ENCODE measurements at regions not wholly inside any gene's neighbourhood (a gene's known extent, or its start where the extent isn't known, plus 50 kb on each side); places are given as distances from the start of the nearest gene placed in this dataset.

DNA sequence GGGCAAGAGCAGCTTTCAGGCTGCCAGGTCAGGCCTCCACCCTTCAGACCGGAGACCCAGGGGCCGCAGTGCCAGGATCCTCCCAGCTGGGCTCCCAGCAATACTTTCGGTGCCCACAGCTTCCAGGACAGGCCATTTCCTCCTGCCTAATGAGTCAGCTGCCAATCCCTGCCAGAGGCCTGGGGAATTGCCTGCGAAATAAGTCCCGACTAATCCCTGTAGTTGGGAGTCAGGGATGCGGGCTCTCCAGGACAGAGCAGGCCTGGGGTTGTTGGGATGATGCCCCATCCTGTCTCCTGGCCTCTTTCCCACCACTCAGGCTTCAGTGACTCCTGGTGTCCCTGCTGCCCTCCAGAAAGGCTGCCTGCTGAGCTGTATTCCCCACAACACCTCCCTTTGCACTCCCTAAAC is 143.5 kb upstream of the UNC5B start:
- peak; percentile 51; the same call in 1 of the 2 replicates for ATAC-seq
- intact Hi-C loops (cut with micrococcal nuclease) = no loop called here
- Histone ChIP-seq H2AFZ (ENCODE audit: low read depth, low read length, poor library complexity, severe bottlenecking) (no peak overlapping the region), H3K9ac (ENCODE audit: low read length) (no peak overlapping the region), H3K36me3 (ENCODE audit: control insufficient read depth in 1 of 2, insufficient read depth in 2 of 2, low read length in 2 of 2) (no peaks in the 10 kb centered on the region), H3K27ac (ENCODE audit: low read depth, low read length) (no peak overlapping the region; the same call in 1 of the 2 replicates), H3K4me2 (ENCODE audit: low read length) (peak overlapping the region; percentile 13; the same call in 1 of the 2 replicates), H3K4me1 (ENCODE audit: control insufficient read depth in 1 of 2, insufficient read depth in 2 of 2, low read length in 2 of 2) (peaks cover 0 to 9% of the 10 kb centered on the region in 2 experiments; a peak in 2 of 4 replicates), H3K9me2 (ENCODE audit: insufficient read depth) (no peaks in the 10 kb centered on the region), H3K79me2 (ENCODE audit: insufficient read depth, low read length) (no peaks in the 10 kb centered on the region), H3K27me3 (ENCODE audit: insufficient read depth, low read length) (0 out of 2 replicates have a peak, but pooled peaks cover 5% of the 10 kb centered on the region), H3K9me3 (ENCODE audit: control insufficient read depth in 1 of 2, insufficient read depth in 1 of 2, low read depth in 1 of 2, low read length in 2 of 2) (no peaks in the 10 kb centered on the region), H3K4me3 (replicated peaks in 1 of 2; ENCODE audit: low read depth in 1 of 2, low read length in 2 of 2) (no peak overlapping the region), H4K20me1 (ENCODE audit: insufficient read depth) (no peaks in the 10 kb centered on the region)
- RAD21 ChIA-PET (ENCODE audit: low non-redundant PET in 1 of 2, low total read pairs in 2 of 2, uncharacterized antibody in 2 of 2, unreplicated experiment in 2 of 2) = no interaction called here
- DNase-seq (ENCODE audit: low read depth, low spot score) = no peak
- CTCF ChIA-PET = no interaction called here
- TF ChIP-seq YY1 (IDR thresholded peaks at IDR 0.05; ENCODE audit: extremely low read depth, insufficient replicate concordance, low read depth, low read length) = no peak
- no TSS peak for BruUV-seq (replicated peaks)
- POLR2A ChIA-PET = no interaction called here

- H2AFZ ChIP-seq (ENCODE audit: low read depth, low read length, poor library complexity, severe bottlenecking) = no peak overlapping the region
- H3K79me2 ChIP-seq (ENCODE audit: insufficient read depth, low read length) = no peaks in the 10 kb centered on the region
- CTCF ChIA-PET = no interaction called here
- H3K36me3 ChIP-seq (ENCODE audit: control insufficient read depth in 1 of 2, insufficient read depth in 2 of 2, low read length in 2 of 2) = no peaks in the 10 kb centered on the region
- no peaks in the 10 kb centered on the region for H3K9me3 ChIP-seq (ENCODE audit: control insufficient read depth in 1 of 2, insufficient read depth in 1 of 2, low read depth in 1 of 2, low read length in 2 of 2)
- RAD21 ChIA-PET (ENCODE audit: low non-redundant PET in 1 of 2, low total read pairs in 2 of 2, uncharacterized antibody in 2 of 2, unreplicated experiment in 2 of 2) = no interaction called here
- TF ChIP-seq CBX3 (IDR thresholded peaks at IDR 0.05; ENCODE audit: low read depth) (no peak), ELF1 (IDR thresholded peaks at IDR 0.05; ENCODE audit: borderline replicate concordance, low read depth) (no peak), ATF3 (IDR thresholded peaks at IDR 0.05) (no peak)
- TF ChIP-seq, protein P1, sequence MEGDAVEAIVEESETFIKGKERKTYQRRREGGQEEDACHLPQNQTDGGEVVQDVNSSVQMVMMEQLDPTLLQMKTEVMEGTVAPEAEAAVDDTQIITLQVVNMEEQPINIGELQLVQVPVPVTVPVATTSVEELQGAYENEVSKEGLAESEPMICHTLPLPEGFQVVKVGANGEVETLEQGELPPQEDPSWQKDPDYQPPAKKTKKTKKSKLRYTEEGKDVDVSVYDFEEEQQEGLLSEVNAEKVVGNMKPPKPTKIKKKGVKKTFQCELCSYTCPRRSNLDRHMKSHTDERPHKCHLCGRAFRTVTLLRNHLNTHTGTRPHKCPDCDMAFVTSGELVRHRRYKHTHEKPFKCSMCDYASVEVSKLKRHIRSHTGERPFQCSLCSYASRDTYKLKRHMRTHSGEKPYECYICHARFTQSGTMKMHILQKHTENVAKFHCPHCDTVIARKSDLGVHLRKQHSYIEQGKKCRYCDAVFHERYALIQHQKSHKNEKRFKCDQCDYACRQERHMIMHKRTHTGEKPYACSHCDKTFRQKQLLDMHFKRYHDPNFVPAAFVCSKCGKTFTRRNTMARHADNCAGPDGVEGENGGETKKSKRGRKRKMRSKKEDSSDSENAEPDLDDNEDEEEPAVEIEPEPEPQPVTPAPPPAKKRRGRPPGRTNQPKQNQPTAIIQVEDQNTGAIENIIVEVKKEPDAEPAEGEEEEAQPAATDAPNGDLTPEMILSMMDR (IDR thresholded peaks at IDR 0.05 in 2 of 3, conservative IDR thresholded peaks at IDR 0.05 in 1 of 3; ENCODE audit: borderline replicate concordance in 1 of 3, insufficient read depth in 1 of 3, low read depth in 2 of 3, low read length in 2 of 3) = no peak
- POLR2A ChIA-PET = no interaction called here
- no peaks in the 10 kb centered on the region for H4K20me1 ChIP-seq (ENCODE audit: insufficient read depth)
- ATAC-seq (no peak), DNase-seq (ENCODE audit: low read depth, low spot score) (no peak)
- BruUV-seq (replicated peaks) = no TSS peak
- no peaks in the 10 kb centered on the region for H3K9me2 ChIP-seq (ENCODE audit: insufficient read depth)
- intact Hi-C loops (cut with micrococcal nuclease) = no loop called here
- no peak overlapping the region for H3K9ac ChIP-seq (ENCODE audit: low read length)
- H3K4me1 ChIP-seq (ENCODE audit: control insufficient read depth in 1 of 2, insufficient read depth in 2 of 2, low read length in 2 of 2) = peaks cover 0 to 9% of the 10 kb centered on the region in 2 experiments; a peak in 2 of 4 replicates
- H3K27ac ChIP-seq (ENCODE audit: low read depth, low read length) = no peak overlapping the region
- 0 out of 2 replicates have a peak, but pooled peaks cover 5% of the 10 kb centered on the region for H3K27me3 ChIP-seq (ENCODE audit: insufficient read depth, low read length)
- H3K4me3 ChIP-seq (replicated peaks in 1 of 2; ENCODE audit: low read depth in 1 of 2, low read length in 2 of 2) = no peak overlapping the region
- no peak overlapping the region for H3K4me2 ChIP-seq (ENCODE audit: low read length)
Measured at GRCh38 chr10:71069909-71070666, 142.3 kb upstream of the UNC5B start.

Data from HCT116 (cell line).